ENCODE measurements at regions not wholly inside any gene's neighbourhood (a gene's known extent, or its start where the extent isn't known, plus 50 kb on each side); places are given as distances from the start of the nearest gene placed in this dataset.
A peak's percentile ranks its signal among the peaks of the same experiment; 100 is the strongest.
"Not testable (repeated sequence)": the region's sequence is repeated elsewhere in the genome, so short reads cannot be mapped to it uniquely, and the experiment has no call there.

- DNase-seq (ENCODE audit: low spot score), result not testable (repeated sequence)
Measured at GRCh38 chr6:102758536-102758935, 1365.0 kb downstream of the GRIK2 start.

- DNase-seq (ENCODE audit: low spot score), result no peak
Measured at GRCh38 chr6:102749210-102749971, 1355.9 kb downstream of the GRIK2 start.

GRCh38 chr6:102746941-102747340 is 1353.4 kb downstream of the GRIK2 start:
- DNase-seq (ENCODE audit: low spot score), result no peak

- DNase-seq (ENCODE audit: low spot score), result no peak
Measured at GRCh38 chr6:102742754-102743356, 1349.3 kb downstream of the GRIK2 start.

- DNase-seq (ENCODE audit: low spot score), result no peak
Measured at GRCh38 chr6:102742028-102742427, 1348.5 kb downstream of the GRIK2 start.

GRCh38 chr6:102736941-102737368 is 1343.4 kb downstream of the GRIK2 start:
- no peak for DNase-seq (ENCODE audit: low spot score)

GRCh38 chr6:102732898-102733297 is 1339.4 kb downstream of the GRIK2 start:
- peak; percentile 19 for DNase-seq (ENCODE audit: low spot score)

- not testable (repeated sequence) for DNase-seq (ENCODE audit: low spot score)
Measured at GRCh38 chr6:102722086-102722485, 1328.6 kb downstream of the GRIK2 start.

- DNase-seq (ENCODE audit: low spot score), result no peak
Measured at GRCh38 chr6:102717737-102718456, 1324.4 kb downstream of the GRIK2 start.

GRCh38 chr6:102717252-102717651 is 1323.7 kb downstream of the GRIK2 start:
- DNase-seq (ENCODE audit: low spot score), result no peak

GRCh38 chr6:102701019-102701418 is 1307.5 kb downstream of the GRIK2 start:
- DNase-seq (ENCODE audit: low spot score), result no peak

- DNase-seq (ENCODE audit: low spot score), result no peak
Measured at GRCh38 chr6:102686461-102686860, 1293.0 kb downstream of the GRIK2 start.

- DNase-seq (ENCODE audit: low spot score), result no peak
Measured at GRCh38 chr6:102680413-102680812, 1286.9 kb downstream of the GRIK2 start.

GRCh38 chr6:102679865-102680264 is 1286.4 kb downstream of the GRIK2 start:
- DNase-seq (ENCODE audit: low spot score), result no peak

GRCh38 chr6:102677225-102677624 is 1283.7 kb downstream of the GRIK2 start:
- DNase-seq (ENCODE audit: low spot score), result no peak

GRCh38 chr6:102670735-102671134 is 1277.2 kb downstream of the GRIK2 start:
- no peak for DNase-seq (ENCODE audit: low spot score)

- no peak for DNase-seq (ENCODE audit: low spot score)
Measured at GRCh38 chr6:102662851-102663250, 1269.3 kb downstream of the GRIK2 start.

- DNase-seq (ENCODE audit: low spot score), result no peak
Measured at GRCh38 chr6:102660303-102660702, 1266.8 kb downstream of the GRIK2 start.

GRCh38 chr6:102655823-102656222 is 1262.3 kb downstream of the GRIK2 start:
- DNase-seq (ENCODE audit: low spot score), result no peak

- no peak for DNase-seq (ENCODE audit: low spot score)
Measured at GRCh38 chr6:102641426-102641825, 1247.9 kb downstream of the GRIK2 start.

GRCh38 chr6:102631921-102632320 is 1238.4 kb downstream of the GRIK2 start:
- DNase-seq (ENCODE audit: low spot score), result no peak

GRCh38 chr6:102623201-102623600 is 1229.7 kb downstream of the GRIK2 start:
- no peak for DNase-seq (ENCODE audit: low spot score)

GRCh38 chr6:102619585-102619984 is 1226.1 kb downstream of the GRIK2 start:
- no peak for DNase-seq (ENCODE audit: low spot score)

Data from activated CD4-positive, alpha-beta T cell treated with anti-CD3 and anti-CD28 coated beads, Interleukin-2, Interleukin-4, amounts not matched to agents 100 ng/mL and 50 ng/mL, durations not matched to agents 16 hours and 8 hours (primary cell).